SK-MEL-5 (cell line): ENCODE measurements at regions not wholly inside any gene's neighbourhood (a gene's known extent, or its start where the extent isn't known, plus 50 kb on each side); places are given as distances from the start of the nearest gene placed in this dataset.

Source experiments
- DNase-seq: peaks from one replicate; pipeline ENCODE4 v3.0.0-alpha.2; 2016; ENCODE audit warnings: low read depth, low spot score
- in situ Hi-C: cut with HindIII; loops from 2 replicates; pipeline ENCODE4 v1.10.0; 2016; ENCODE audit warnings: low sequenced_read_pairs, high pct_unique_total_duplicates, low pct_unique_long_range_greater_than_20kb

GRCh38 chr14:99057576-99058083, 214.4 kb downstream of the BCL11B start:
- in situ Hi-C loops: no loop called here
- no peak for DNase-seq

GRCh38 chr14:99058542-99058941, 213.5 kb downstream of the BCL11B start:
- in situ Hi-C loops: no loop called here
- no peak for DNase-seq

GRCh38 chr14:99062216-99062615, 209.8 kb downstream of the BCL11B start:
- in situ Hi-C loops: no loop called here
- no peak for DNase-seq

- in situ Hi-C loops: no loop called here
- DNase-seq: no peak
Measured at GRCh38 chr14:99062772-99063418, 209.1 kb downstream of the BCL11B start.

GRCh38 chr14:99063620-99064225, 208.3 kb downstream of the BCL11B start:
- DNase-seq: no peak
- in situ Hi-C loops: no loop called here

GRCh38 chr14:99064262-99064954, 207.6 kb downstream of the BCL11B start:
- peak; percentile 33 for DNase-seq
- in situ Hi-C loops: no loop called here

GRCh38 chr14:99065551-99065950, 206.4 kb downstream of the BCL11B start:
- DNase-seq: peak; percentile 17
- in situ Hi-C loops: no loop called here

GRCh38 chr14:99066378-99066777, 205.6 kb downstream of the BCL11B start:
- peak; percentile 61 for DNase-seq
- in situ Hi-C loops: no loop called here

- DNase-seq: no peak
- in situ Hi-C loops: no loop called here
Measured at GRCh38 chr14:99067141-99067920, 204.7 kb downstream of the BCL11B start.

- DNase-seq: no peak
- in situ Hi-C loops: no loop called here
Measured at GRCh38 chr14:99067927-99068326, 204.1 kb downstream of the BCL11B start.

- in situ Hi-C loops: no loop called here
- no peak for DNase-seq
Measured at GRCh38 chr14:99069946-99070345, 202.1 kb downstream of the BCL11B start.

GRCh38 chr14:99072433-99072832, 199.6 kb downstream of the BCL11B start:
- in situ Hi-C loops: no loop called here
- no peak for DNase-seq

- no peak for DNase-seq
- in situ Hi-C loops: no loop called here
Measured at GRCh38 chr14:99072956-99073355, 199.0 kb downstream of the BCL11B start.

- in situ Hi-C loops: no loop called here
- DNase-seq: no peak
Measured at GRCh38 chr14:99073431-99073830, 198.6 kb downstream of the BCL11B start.

GRCh38 chr14:99075061-99075460, 196.9 kb downstream of the BCL11B start:
- in situ Hi-C loops: no loop called here
- no peak for DNase-seq

GRCh38 chr14:99075771-99076375, 196.1 kb downstream of the BCL11B start:
- in situ Hi-C loops: no loop called here
- no peak for DNase-seq

GRCh38 chr14:99077076-99077843, 194.7 kb downstream of the BCL11B start:
- no peak for DNase-seq

More at GRCh38 chr14:99077076-99077843, 194.7 kb downstream of the BCL11B start:
- in situ Hi-C loops: no loop called here
